HFF-Myc (cell line): ENCODE measurements at regions not wholly inside any gene's neighbourhood (a gene's known extent, or its start where the extent isn't known, plus 50 kb on each side); places are given as distances from the start of the nearest gene placed in this dataset.

Experiments used
- DNase-seq: peaks from one replicate; pipeline ENCODE4 v3.0.0-alpha.2; 2011; ENCODE audit warnings: low read depth; ENCODE audit errors: extremely low read depth
- H3K4me3 ChIP-seq: replicated peaks from 2 replicates; pipeline ENCODE4 v1.5.1; 2011; ENCODE audit warnings: low read depth, mild to moderate bottlenecking, control low read depth, low read length
- CTCF ChIP-seq: IDR thresholded peaks from 2 replicates; pipeline ENCODE4 v1.5.1; 2012; ENCODE audit warnings: mild to moderate bottlenecking, low read depth, low read length, control low read depth; ENCODE audit errors: missing control alignments

DNA sequence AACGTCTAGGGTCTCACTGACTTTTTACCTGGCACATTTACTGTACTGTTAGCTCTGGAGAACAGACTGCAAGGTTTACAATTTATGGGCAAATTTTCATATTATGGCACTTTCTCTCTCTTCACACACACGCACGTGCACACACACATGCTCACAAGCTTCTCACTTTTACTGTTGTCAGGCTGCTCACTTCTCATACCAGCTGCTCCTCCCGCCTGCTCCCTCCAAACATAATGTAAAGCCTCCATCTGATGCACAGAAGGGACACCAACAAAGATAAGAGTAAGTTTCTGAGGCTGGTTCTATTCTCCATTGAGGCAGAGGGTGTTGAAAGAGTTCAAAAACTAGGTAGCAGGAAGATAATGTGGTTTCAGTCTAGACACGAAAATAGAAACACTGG, 128.9 kb upstream of the DCLK2 start:
- H3K4me3 ChIP-seq = no peak overlapping the region
- no peak for TF ChIP-seq CTCF

GRCh38 chr4:149951152-149951900, 126.9 kb upstream of the DCLK2 start:
- no peak overlapping the region for H3K4me3 ChIP-seq
- no peak for DNase-seq
- TF ChIP-seq CTCF = no peak

More for the DNA sequence above, 128.9 kb upstream of the DCLK2 start:
- DNase-seq = no peak

GRCh38 chr4:149952101-149952500, 126.1 kb upstream of the DCLK2 start:
- no peak for DNase-seq
- H3K4me3 ChIP-seq = no peak overlapping the region
- TF ChIP-seq CTCF = no peak

DNA sequence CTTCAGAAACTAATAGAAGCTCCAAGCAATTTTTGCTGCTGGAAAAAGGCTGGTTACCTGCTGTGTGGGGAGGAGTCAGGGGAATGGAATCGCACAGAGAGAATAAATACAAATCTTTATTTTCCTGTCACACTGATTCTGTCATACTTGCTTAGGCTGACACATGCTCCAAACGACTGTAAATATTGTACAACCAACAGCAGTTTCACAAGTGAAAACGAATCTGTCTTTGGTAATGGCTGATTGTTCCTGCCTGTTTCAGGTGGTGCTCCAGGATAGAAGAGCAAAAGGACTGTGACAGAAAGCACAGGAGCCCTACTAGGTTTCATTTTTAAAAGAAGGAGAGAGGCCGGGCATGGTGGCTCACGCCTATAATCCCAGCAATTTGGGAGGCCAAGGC, 125.5 kb upstream of the DCLK2 start:
- no peak overlapping the region for H3K4me3 ChIP-seq
- TF ChIP-seq CTCF = no peak
- no peak for DNase-seq

- no peak for DNase-seq
- TF ChIP-seq CTCF = no peak
- H3K4me3 ChIP-seq = no peak overlapping the region
Observed at GRCh38 chr4:149955780-149956390, 122.4 kb upstream of the DCLK2 start.

DNA sequence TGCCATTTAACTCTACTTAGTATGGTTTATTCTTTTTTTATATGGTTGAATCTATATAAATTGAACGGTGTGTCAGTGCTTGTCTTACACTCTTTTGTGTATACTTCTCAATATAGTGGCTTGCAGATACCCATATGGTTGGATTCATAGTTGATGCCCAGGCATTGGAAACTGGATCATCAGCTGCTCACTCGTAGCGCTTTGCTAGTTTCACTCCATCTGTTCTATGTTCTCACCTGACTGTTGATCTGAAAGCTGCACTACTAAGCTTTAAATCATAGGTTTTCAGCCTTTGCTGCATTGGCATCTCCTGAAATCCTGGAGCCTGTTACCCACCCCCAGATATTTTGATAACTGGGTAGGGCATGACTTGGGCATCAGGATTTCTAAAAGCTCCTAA, 121.6 kb upstream of the DCLK2 start:
- no peak for DNase-seq
- TF ChIP-seq CTCF = no peak
- H3K4me3 ChIP-seq = no peak overlapping the region
